HEK293T (cell line): ENCODE measurements at regions not wholly inside any gene's neighbourhood (a gene's known extent, or its start where the extent isn't known, plus 50 kb on each side); places are given as distances from the start of the nearest gene placed in this dataset.

Experiments
- CTCF ChIA-PET: fragments of 350-600 bp; formaldehyde crosslinking; extraction: SDS; loops from one replicate; lab custom pipeline; 2021; ENCODE audit warnings: antibody characterized with exemption, inconsistent platforms; lab: Yijun Ruan, JAX
- POLR2A ChIA-PET: fragments of 350-600 bp; formaldehyde crosslinking; extraction: SDS; loops from one replicate; lab custom pipeline; 2020; ENCODE audit warnings: antibody characterized with exemption, inconsistent platforms; lab: Yijun Ruan, JAX
- DNase-seq: peaks from one replicate; pipeline ENCODE4 v3.0.0; 2012; ENCODE audit warnings: mixed read lengths; ENCODE audit errors: extremely low spot score
- ARNT ChIP-seq: fragments of 450-650 bp; IDR thresholded peaks from 2 replicates; pipeline ENCODE4 v1.6.1; 2017; ENCODE audit warnings: mild to moderate bottlenecking
- BHLHE40 ChIP-seq: fragments of 450-650 bp; IDR thresholded peaks from 2 replicates; pipeline ENCODE4 v1.6.1; 2016; ENCODE audit warnings: mild to moderate bottlenecking, moderate library complexity, borderline replicate concordance
- CTBP1 ChIP-seq: fragments of 450-650 bp; IDR thresholded peaks from 2 replicates; pipeline ENCODE4 v1.6.1; 2016; ENCODE audit warnings: borderline replicate concordance
- ELF4 ChIP-seq: fragments of 450-650 bp; IDR thresholded peaks from 2 replicates; pipeline ENCODE4 v1.6.1; 2017; ENCODE audit warnings: antibody characterized with exemption
- FOXA1 ChIP-seq: fragments of 450-650 bp; IDR thresholded peaks from 2 replicates; pipeline ENCODE4 v1.6.1; 2016; ENCODE audit warnings: mild to moderate bottlenecking
- FOXK2 ChIP-seq: fragments of 450-650 bp; IDR thresholded peaks from 2 replicates; pipeline ENCODE4 v1.6.1; 2016; ENCODE audit warnings: mild to moderate bottlenecking
- FOXM1 ChIP-seq: fragments of 450-650 bp; IDR thresholded peaks from 2 replicates; pipeline ENCODE4 v1.6.1; 2017; ENCODE audit warnings: mild to moderate bottlenecking, borderline replicate concordance
- HDGF ChIP-seq: fragments of 450-650 bp; IDR thresholded peaks from 2 replicates; pipeline ENCODE4 v1.6.1; 2017; ENCODE audit warnings: antibody characterized with exemption, borderline replicate concordance
- L3MBTL2 ChIP-seq: fragments of 450-650 bp; conservative IDR thresholded peaks from 2 replicates; pipeline ENCODE4 v1.6.1; 2016; ENCODE audit warnings: mild to moderate bottlenecking
- LEF1 ChIP-seq: fragments of 450-650 bp; IDR thresholded peaks from 2 replicates; pipeline ENCODE4 v1.6.1; 2017; ENCODE audit warnings: mild to moderate bottlenecking, borderline replicate concordance
- NFRKB ChIP-seq: fragments of 450-650 bp; IDR thresholded peaks from 2 replicates; pipeline ENCODE4 v1.6.1; 2016; ENCODE audit warnings: mild to moderate bottlenecking, moderate library complexity
- SP1 ChIP-seq: fragments of 450-650 bp; IDR thresholded peaks from 2 replicates; pipeline ENCODE4 v1.6.1; 2017
- SUZ12 ChIP-seq: fragments of 450-650 bp; IDR thresholded peaks from 2 replicates; pipeline ENCODE4 v1.6.1; 2016; ENCODE audit warnings: mild to moderate bottlenecking
- TARDBP ChIP-seq: fragments of 450-650 bp; IDR thresholded peaks from 2 replicates; pipeline ENCODE4 v1.6.1; 2016
- ZNF384 ChIP-seq: fragments of 450-650 bp; IDR thresholded peaks from 2 replicates; pipeline ENCODE4 v1.6.1; 2016
- TF ChIP-seq, protein P1 (sequence below): fragments of 450-650 bp; IDR thresholded peaks from 2 replicates; pipeline ENCODE4 v1.6.1; 2016

DNA sequence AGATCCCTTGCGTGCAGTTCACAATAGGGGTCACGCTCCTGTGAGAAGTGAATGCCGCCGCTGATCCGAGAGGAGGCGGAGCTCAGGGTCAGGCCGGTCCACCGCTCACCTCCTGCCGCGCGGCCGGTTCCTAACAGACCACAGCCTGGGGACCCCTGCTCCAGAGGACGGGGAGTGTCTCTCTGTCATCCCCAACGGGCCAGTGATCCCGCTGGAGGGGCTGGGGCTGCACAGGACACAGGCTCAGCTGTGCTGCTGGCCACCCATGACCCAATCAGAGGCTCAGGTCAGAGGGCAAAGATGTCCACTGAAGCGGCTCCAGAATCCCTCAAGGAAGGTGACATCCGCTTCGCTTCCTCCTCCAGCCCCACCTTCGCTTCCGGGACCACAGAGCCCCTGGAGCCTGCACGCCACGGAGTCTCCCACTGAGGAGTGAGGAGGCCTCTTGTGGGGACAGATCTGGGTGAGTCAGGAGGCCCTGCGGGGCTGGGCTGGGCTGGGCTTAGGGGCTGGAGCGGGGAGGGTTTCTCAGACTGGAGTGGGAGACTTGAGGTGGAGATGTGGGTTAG, 115.4 kb downstream of the METRNL start:
- ChIA-PET POLR2A (no interaction called here), CTCF (no interaction called here)
- no peak for DNase-seq
- no peak for TF ChIP-seq ARNT
- TF ChIP-seq, protein P1, sequence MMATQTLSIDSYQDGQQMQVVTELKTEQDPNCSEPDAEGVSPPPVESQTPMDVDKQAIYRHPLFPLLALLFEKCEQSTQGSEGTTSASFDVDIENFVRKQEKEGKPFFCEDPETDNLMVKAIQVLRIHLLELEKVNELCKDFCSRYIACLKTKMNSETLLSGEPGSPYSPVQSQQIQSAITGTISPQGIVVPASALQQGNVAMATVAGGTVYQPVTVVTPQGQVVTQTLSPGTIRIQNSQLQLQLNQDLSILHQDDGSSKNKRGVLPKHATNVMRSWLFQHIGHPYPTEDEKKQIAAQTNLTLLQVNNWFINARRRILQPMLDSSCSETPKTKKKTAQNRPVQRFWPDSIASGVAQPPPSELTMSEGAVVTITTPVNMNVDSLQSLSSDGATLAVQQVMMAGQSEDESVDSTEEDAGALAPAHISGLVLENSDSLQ, result no peak
- no peak for TF ChIP-seq FOXK2

DNA sequence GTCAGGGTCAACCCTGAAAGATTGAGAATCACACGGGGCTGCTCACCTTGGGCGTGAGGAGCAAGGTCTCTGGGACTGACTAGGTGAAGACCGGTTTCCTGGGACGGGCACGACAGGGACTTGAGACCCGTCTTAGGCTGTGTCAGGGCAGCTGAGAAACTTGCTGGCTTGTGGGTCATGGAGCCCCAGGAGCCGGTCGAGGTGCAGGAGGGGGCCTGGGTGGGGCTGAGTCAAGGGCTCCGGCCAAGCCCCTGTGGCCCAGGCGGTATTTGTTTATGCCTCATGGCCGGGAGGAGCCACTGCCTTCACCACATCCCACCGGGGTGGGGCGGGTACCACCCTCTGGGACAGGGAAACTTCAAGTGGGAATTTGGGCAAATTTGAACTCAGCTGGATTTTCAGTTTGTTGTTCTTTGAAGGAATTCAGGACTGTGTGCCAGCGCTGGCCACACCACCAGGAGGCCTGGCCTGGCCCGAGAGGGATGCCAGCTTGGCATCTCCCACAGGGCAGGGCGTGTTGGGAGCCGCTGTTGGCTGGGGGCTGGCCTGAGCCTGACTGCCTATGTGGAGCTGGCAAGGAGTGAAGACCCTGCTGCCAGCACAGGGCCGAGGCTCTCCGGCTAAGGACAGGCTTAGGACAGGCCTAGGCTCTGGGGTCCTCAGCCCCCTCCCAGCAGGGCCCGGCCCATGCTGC, 116.1 kb downstream of the METRNL start:
- no peak for DNase-seq
- ChIA-PET CTCF (no interaction called here), POLR2A (no interaction called here)
- TF ChIP-seq FOXM1 (no peak), FOXK2 (no peak), ZNF384 (no peak), FOXA1 (no peak), SP1 (no peak), HDGF (no peak), BHLHE40 (no peak), TARDBP (no peak), NFRKB (no peak), SUZ12 (no peak), ARNT (no peak), L3MBTL2 (no peak), LEF1 (no peak), ELF4 (no peak)
- TF ChIP-seq, protein P1, result no peak

DNA sequence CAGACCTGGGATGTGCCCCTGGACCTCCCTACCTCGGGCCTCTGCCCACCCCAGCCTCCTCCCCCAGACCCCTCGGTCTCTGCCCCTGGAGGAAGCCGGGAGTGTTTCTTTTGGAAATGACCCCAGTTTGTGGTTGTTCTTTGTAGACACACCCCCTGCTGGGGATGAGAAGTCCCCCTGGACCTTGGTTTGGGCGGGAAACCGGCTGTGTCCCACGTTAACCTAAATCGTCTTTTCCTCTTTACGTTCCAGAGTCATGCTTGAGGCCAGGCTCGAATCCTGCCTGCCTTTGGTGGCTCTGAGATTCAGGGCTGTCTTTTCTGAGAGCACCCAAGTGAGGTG, 116.6 kb downstream of the METRNL start:
- POLR2A ChIA-PET, result no interaction called here
- TF ChIP-seq, protein P1, result no peak
- TF ChIP-seq FOXK2 (no peak), ELF4 (no peak), FOXM1 (no peak), LEF1 (no peak), HDGF (no peak), NFRKB (no peak), TARDBP (no peak), SP1 (no peak), BHLHE40 (no peak), L3MBTL2 (no peak), SUZ12 (no peak), CTBP1 (no peak)
- CTCF ChIA-PET, result no interaction called here
- DNase-seq, result no peak

DNA sequence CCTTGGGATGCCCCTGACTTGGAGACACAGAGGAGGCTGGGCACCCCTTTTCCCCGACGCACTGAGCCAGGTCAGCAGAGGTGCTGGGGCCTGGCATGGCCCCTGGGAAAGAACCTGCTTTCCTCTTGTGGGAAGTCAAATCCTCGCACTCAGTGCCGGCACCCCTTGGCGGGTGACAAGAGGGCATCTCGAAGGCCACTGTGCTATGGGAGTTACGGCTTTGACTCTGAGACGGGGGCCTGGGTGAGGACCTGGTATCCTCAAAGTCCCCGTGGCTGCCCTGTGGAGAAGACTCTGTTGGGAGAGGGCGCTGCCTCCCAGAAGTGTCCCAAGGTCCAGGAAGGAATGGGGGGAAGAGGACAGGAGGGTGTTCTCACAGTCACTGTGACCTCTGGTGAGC, 117.0 kb downstream of the METRNL start:
- TF ChIP-seq HDGF, result no peak
- no peak for TF ChIP-seq L3MBTL2
- no peak for TF ChIP-seq SUZ12
- TF ChIP-seq, protein P1, result no peak
- no peak for TF ChIP-seq BHLHE40
- ChIA-PET POLR2A (no interaction called here), CTCF (no interaction called here)
- DNase-seq, result no peak

DNA sequence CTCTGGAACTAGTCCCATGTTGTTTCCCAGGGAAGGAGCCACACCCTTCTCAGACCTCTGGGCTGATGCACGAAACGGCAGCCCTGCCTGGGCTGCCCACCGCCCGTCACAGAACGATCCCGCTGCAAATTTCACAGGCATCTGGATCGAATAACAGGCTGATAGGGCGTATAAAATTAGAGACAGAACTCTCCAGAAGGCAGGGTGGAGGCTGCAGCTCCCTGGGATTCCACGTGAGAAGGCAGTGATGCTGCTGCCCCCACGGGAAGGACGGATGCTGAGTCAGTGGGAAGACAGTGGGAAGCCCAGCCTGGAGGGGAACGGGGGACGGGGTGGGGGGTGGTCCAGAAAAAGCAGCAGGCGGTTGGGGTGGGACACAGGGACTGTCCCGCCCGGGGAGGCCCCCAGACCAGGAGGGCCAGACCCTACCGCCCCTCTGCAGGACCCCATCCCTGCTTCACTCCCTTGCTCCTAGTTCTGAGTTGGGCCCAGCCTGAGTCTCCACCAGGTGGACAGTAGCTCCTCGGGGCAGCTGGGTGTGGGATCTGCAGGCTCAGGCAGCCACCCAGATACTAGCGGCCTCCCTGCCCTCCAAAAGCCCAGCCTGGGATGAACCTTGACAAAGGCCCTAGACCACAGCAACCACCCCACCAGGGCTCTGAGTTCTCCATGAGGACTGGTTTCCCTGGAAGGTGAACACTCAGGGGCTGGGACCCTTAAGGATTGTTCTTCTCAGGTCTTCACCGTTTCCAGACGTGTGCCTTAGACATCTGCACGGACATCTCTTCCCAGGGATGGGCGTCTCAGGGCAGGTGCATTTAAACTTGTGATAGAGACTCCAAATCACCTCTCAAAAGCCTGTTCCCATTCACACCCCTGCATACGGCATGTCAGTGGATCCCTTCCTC, 117.8 kb downstream of the METRNL start:
- POLR2A ChIA-PET, result no interaction called here
- TF ChIP-seq TARDBP, result no peak
- no peak for TF ChIP-seq FOXA1
- TF ChIP-seq NFRKB, result no peak
- no peak for TF ChIP-seq CTBP1
- no peak for TF ChIP-seq ARNT
- TF ChIP-seq HDGF, result no peak
- no peak for TF ChIP-seq L3MBTL2
- TF ChIP-seq ZNF384, result no peak
- no peak for TF ChIP-seq LEF1
- TF ChIP-seq FOXK2, result no peak
- no peak for TF ChIP-seq SP1
- TF ChIP-seq FOXM1, result no peak
- no peak for TF ChIP-seq SUZ12
- TF ChIP-seq, protein P1, result no peak
- no peak for TF ChIP-seq ELF4
- no peak for TF ChIP-seq BHLHE40
- CTCF ChIA-PET, result no interaction called here
- DNase-seq, result no peak
